ENCODE measurements at regions not wholly inside any gene's neighbourhood (a gene's known extent, or its start where the extent isn't known, plus 50 kb on each side); places are given as distances from the start of the nearest gene placed in this dataset.

- DNase-seq = no peak
- Histone ChIP-seq H3K27me3 (no peaks in the 10 kb centered on the region), H3K4me3 (no peak overlapping the region), H3K9me3 (peaks cover 0 to 6% of the 10 kb centered on the region in 2 donors), H3K27ac (no peak overlapping the region), H3K36me3 (no peaks in the 10 kb centered on the region), H3K4me1 (no peaks in the 10 kb centered on the region)
- in situ Hi-C loops (cut with MboI; ENCODE audit: low pct_ligation_motif_present in 1 of 4, low pct_unique_long_range_greater_than_20kb in 1 of 4, low sequenced_read_pairs in 3 of 4) (no loop called here), intact Hi-C loops (cut with DNase I; ENCODE audit: low total_unique reads) (no loop called here)
- TF ChIP-seq, protein P1, sequence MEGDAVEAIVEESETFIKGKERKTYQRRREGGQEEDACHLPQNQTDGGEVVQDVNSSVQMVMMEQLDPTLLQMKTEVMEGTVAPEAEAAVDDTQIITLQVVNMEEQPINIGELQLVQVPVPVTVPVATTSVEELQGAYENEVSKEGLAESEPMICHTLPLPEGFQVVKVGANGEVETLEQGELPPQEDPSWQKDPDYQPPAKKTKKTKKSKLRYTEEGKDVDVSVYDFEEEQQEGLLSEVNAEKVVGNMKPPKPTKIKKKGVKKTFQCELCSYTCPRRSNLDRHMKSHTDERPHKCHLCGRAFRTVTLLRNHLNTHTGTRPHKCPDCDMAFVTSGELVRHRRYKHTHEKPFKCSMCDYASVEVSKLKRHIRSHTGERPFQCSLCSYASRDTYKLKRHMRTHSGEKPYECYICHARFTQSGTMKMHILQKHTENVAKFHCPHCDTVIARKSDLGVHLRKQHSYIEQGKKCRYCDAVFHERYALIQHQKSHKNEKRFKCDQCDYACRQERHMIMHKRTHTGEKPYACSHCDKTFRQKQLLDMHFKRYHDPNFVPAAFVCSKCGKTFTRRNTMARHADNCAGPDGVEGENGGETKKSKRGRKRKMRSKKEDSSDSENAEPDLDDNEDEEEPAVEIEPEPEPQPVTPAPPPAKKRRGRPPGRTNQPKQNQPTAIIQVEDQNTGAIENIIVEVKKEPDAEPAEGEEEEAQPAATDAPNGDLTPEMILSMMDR (IDR thresholded peaks at IDR 0.05) = no peak
- TF ChIP-seq POLR2AphosphoS5 (IDR thresholded peaks at IDR 0.05) (no peak), POLR2A (IDR thresholded peaks at IDR 0.05) (no peak), EP300 (IDR thresholded peaks at IDR 0.05; ENCODE audit: low read depth) (no peak)
- 90 to 95% methylated on average over 3 to 6 of the region's 6 CpGs for WGBS, 2 donors (ENCODE audit: low coverage in 1 of 2)
Observed at GRCh38 chr3:73137736-73138403, 76.4 kb downstream of the EBLN2 start.

GRCh38 chr3:73140772-73141442 is 79.4 kb downstream of the EBLN2 start:
- no peaks in the 10 kb centered on the region for H3K9me3 ChIP-seq
- in situ Hi-C loops (cut with MboI; ENCODE audit: low pct_ligation_motif_present in 1 of 4, low pct_unique_long_range_greater_than_20kb in 1 of 4, low sequenced_read_pairs in 3 of 4) = no loop called here
- no peaks in the 10 kb centered on the region for H3K36me3 ChIP-seq
- no peak for DNase-seq
- H3K27ac ChIP-seq = peak overlapping the region in 2 of 4 donors; percentile 10 to 43
- 73 to 79% methylated on average over 5 to 7 of the region's 7 CpGs for WGBS, 2 donors (ENCODE audit: low coverage in 1 of 2)
- H3K4me1 ChIP-seq = no peaks in the 10 kb centered on the region
- no peak overlapping the region for H3K4me3 ChIP-seq
- no peak for TF ChIP-seq POLR2AphosphoS5 (IDR thresholded peaks at IDR 0.05)
- no peak for TF ChIP-seq POLR2A (IDR thresholded peaks at IDR 0.05)
- no peak for TF ChIP-seq EP300 (IDR thresholded peaks at IDR 0.05; ENCODE audit: low read depth)
- TF ChIP-seq, protein P1 (IDR thresholded peaks at IDR 0.05) = no peak
- H3K27me3 ChIP-seq = no peaks in the 10 kb centered on the region
- intact Hi-C loops (cut with DNase I; ENCODE audit: low total_unique reads) = no loop called here

DNA sequence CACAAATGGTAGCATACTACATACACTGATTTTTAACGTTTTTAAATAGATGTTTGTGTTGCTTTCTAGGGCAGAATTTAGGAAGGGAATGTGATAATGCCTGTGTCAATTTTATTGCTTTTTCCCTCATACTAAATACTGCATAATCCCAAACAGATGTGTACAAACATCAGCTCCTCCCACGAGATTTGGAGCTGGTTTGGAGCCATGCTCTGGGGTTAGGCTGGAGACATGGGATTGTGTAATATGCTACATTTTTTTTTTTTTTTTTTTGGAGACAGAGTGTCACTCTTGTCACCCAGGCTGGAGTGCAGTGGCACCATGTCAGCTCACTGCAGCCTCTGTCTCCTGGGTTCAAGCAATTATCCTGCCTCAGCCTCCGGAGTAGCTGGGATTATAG is 80.1 kb downstream of the EBLN2 start:
- intact Hi-C loops (cut with DNase I; ENCODE audit: low total_unique reads) = no loop called here
- in situ Hi-C loops (cut with MboI; ENCODE audit: low pct_ligation_motif_present in 1 of 4, low pct_unique_long_range_greater_than_20kb in 1 of 4, low sequenced_read_pairs in 3 of 4) = no loop called here
- Histone ChIP-seq H3K27ac (peak overlapping the region in 1 of 4 donors; percentile 10), H3K9me3 (no peaks in the 10 kb centered on the region), H3K4me3 (no peak overlapping the region), H3K36me3 (no peaks in the 10 kb centered on the region), H3K27me3 (no peaks in the 10 kb centered on the region), H3K4me1 (no peaks in the 10 kb centered on the region)
- 70 to 77% methylated on average over 3 of the region's 3 CpGs for WGBS, 2 donors (ENCODE audit: low coverage in 1 of 2)
- no peak for TF ChIP-seq POLR2AphosphoS5 (IDR thresholded peaks at IDR 0.05)
- TF ChIP-seq EP300 (IDR thresholded peaks at IDR 0.05; ENCODE audit: low read depth) = no peak
- no peak for TF ChIP-seq POLR2A (IDR thresholded peaks at IDR 0.05)
- TF ChIP-seq, protein P1 (IDR thresholded peaks at IDR 0.05) = no peak
- no peak for DNase-seq

DNA sequence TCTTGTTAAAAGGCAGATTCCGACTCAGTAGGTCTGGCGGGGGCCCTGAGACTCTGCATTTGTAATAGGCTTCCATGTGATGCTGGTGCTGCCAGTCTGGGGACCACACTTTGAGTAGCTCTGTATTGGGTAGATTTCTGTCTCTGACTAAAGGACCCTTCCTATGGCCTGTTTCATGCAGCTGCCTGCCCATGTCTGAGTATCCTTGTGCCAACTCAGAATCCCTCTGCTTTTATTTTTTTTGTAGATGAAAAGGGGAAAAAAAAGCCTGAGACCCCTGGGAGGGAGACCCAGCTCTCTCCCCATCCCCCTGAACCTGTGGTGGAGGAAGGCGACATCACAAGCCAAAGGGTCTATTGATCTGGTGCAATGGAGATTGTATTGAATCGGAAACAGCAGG is 81.9 kb downstream of the EBLN2 start:
- Histone ChIP-seq H3K4me3 (no peak overlapping the region), H3K36me3 (no peaks in the 10 kb centered on the region), H3K4me1 (peaks cover 0 to 4% (median 1%) of the 10 kb centered on the region in 4 donors), H3K27me3 (no peaks in the 10 kb centered on the region), H3K27ac (no peak overlapping the region), H3K9me3 (no peaks in the 10 kb centered on the region)
- DNase-seq = no peak
- in situ Hi-C loops (cut with MboI; ENCODE audit: low pct_ligation_motif_present in 1 of 4, low pct_unique_long_range_greater_than_20kb in 1 of 4, low sequenced_read_pairs in 3 of 4) = no loop called here
- intact Hi-C loops (cut with DNase I; ENCODE audit: low total_unique reads) = no loop called here
- WGBS, 2 donors (ENCODE audit: low coverage in 1 of 2) = 95% methylated on average over 4 of the region's 4 CpGs; no CpG with 5 or more reads in 1 of the 2 donors
- TF ChIP-seq, protein P1 (IDR thresholded peaks at IDR 0.05) = no peak
- TF ChIP-seq POLR2A (IDR thresholded peaks at IDR 0.05) = no peak
- no peak for TF ChIP-seq POLR2AphosphoS5 (IDR thresholded peaks at IDR 0.05)
